T47D (cell line): ENCODE measurements at regions not wholly inside any gene's neighbourhood (a gene's known extent, or its start where the extent isn't known, plus 50 kb on each side); places are given as distances from the start of the nearest gene placed in this dataset.
"Not testable (repeated sequence)": the region's sequence is repeated elsewhere in the genome, so short reads cannot be mapped to it uniquely, and the experiment has no call there.

Experiments
- DNase-seq, 2 experiments: peaks; one replicate each; pipeline versions ENCODE4 v3.0.0 to v3.0.0-alpha.2; 2011 to 2012; ENCODE audit warnings: low read depth in 1 of 2, low spot score in 1 of 2
- JUND ChIP-seq: IDR thresholded peaks from 2 replicates; pipeline ENCODE4 v1.6.1; 2012; ENCODE audit warnings: low read depth
- in situ Hi-C: cut with HindIII; loops from 2 replicates; pipeline ENCODE4 v1.10.0; 2016; ENCODE audit warnings: low sequenced_read_pairs, low pct_unique_long_range_greater_than_20kb

DNA sequence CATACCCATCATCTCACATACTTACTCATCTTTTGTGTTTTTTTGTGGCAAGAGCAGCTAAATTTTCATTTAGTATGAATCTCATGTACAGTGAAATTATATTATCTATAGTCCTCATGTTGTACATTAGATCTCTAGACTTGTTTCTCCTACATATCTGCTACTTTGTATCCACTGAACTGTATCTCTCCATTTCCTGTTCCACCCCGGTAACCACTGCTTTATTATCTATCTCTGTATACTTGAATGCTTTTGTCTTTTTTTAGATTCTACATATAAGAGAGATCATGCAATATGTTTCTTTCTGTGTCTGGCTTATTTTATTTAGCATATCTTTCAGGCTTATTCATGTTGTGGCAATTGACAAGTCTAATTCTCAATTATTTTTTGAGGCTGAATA, 125.1 kb downstream of the ANKRD7 start:
- no peak for TF ChIP-seq JUND
- no peak for DNase-seq
- in situ Hi-C loops: no loop called here

DNA sequence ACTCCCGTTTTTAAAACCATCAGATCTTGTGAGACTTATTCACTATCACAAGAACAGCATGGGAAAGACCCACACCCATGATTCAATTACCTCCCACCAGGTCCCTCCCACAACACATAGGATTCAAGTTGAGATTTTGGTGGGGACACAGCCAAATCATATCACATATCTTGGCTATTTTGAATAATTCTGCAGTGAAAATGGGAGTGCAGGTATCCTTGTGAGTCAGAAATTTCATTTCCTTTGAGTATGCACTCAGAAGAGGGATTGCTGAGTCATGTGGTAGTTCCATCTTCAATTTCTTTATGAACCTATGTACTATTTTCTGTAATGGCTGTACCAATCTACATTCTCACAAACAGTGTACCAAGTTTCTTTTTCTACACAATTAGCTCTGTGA, 125.8 kb downstream of the ANKRD7 start:
- DNase-seq: no peak
- in situ Hi-C loops: no loop called here

GRCh38 chr7:118352867-118353453, 128.5 kb downstream of the ANKRD7 start:
- in situ Hi-C loops: no loop called here
- DNase-seq: peak; percentile 0 to 50
- no peak for TF ChIP-seq JUND

More for the DNA sequence above, 125.8 kb downstream of the ANKRD7 start:
- no peak for TF ChIP-seq JUND

DNA sequence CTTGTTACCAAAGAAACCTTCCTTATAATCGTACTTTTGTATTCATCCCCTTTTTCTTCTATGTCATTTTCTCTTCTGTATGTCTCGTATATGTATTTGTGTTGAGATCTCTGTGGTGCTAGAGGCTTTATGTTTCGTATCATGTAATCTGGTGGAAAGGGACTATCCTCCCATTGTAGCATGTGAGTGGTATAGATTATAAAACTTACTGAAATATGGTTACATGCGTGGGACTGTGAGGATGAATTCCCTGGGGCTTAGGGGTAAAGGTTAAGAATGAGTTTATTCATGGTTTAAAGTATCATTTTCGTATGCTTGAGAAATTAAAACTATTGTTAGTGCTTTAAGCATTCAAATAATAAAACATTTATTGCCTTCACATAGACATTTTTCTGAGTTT, 141.9 kb downstream of the ANKRD7 start:
- TF ChIP-seq JUND: no peak
- DNase-seq: no peak
- in situ Hi-C loops: no loop called here

DNA sequence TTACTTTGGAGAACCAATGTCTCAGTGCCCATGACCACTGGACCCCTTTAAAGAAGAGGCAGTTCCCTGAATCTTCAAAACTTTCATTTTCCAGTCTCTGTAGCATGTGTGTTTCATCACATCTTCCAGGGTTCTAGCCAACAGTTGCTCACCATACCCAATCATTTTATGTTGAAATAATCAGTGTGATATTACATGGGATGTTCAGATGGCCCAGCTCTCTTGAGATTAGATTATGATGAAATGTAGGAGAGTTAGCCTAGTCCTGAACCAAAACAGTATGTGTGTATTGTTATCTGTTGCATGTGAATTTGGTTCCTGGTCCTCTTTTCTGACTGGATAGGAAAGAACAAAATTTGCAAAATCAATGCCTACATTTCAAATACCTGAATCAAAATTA, 144.5 kb downstream of the ANKRD7 start:
- DNase-seq: no peak
- in situ Hi-C loops: no loop called here
- no peak for TF ChIP-seq JUND

DNA sequence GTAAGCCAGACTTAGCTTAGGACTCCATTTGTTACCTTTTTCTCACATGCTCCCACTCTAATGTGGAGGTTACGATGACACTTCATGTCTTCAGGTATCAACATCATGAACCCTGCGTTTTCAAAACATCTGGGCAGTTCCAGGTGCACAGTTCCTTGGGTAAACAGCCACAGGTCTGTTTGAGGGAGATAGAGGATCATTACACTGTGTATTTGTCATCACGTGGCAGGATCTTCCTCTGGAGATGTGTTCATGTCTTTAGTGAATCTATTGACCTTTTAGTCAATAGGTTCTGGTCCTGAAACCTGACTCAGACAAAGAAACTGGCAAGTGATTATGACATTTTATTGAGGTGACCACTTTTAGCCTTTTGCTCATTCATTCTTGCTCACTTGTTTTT, 145.5 kb downstream of the ANKRD7 start:
- no peak for DNase-seq
- no peak for TF ChIP-seq JUND
- in situ Hi-C loops: no loop called here

DNA sequence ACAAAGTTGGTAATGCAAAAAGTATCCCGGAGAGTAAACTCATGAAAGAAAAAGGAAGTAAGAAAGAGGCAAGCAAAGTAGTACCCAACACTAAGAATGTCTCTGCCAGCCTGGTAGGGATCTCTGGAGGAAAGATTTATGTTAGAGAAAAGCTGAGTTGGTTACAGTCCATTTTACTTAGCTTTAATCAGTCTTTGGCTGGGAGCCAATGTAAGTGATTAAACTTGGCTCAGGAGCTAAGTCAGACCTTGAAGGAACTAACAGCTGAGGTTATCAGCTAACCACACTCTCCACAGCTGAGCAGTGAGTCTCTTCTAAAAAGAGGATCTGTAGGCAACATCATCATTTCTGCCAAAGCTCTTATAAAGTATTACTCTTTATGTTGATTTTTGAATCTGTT, 148.0 kb downstream of the ANKRD7 start:
- TF ChIP-seq JUND: no peak
- no peak for DNase-seq
- in situ Hi-C loops: no loop called here

GRCh38 chr7:118389629-118390028, 165.1 kb downstream of the ANKRD7 start:
- no peak for TF ChIP-seq JUND
- DNase-seq: no peak
- in situ Hi-C loops: no loop called here

- in situ Hi-C loops: no loop called here
- no peak for TF ChIP-seq JUND
- no peak for DNase-seq
These were observed 179.7 kb downstream of the ANKRD7 start for GRCh38 chr7:118404211-118404610.

- in situ Hi-C loops: no loop called here
- DNase-seq: no peak
These were observed 193.9 kb downstream of the ANKRD7 start for GRCh38 chr7:118418433-118418832.

GRCh38 chr7:118420888-118421287, 196.4 kb downstream of the ANKRD7 start:
- in situ Hi-C loops: no loop called here
- no peak for DNase-seq
- no peak for TF ChIP-seq JUND

More at GRCh38 chr7:118418433-118418832, 193.9 kb downstream of the ANKRD7 start:
- no peak for TF ChIP-seq JUND

DNA sequence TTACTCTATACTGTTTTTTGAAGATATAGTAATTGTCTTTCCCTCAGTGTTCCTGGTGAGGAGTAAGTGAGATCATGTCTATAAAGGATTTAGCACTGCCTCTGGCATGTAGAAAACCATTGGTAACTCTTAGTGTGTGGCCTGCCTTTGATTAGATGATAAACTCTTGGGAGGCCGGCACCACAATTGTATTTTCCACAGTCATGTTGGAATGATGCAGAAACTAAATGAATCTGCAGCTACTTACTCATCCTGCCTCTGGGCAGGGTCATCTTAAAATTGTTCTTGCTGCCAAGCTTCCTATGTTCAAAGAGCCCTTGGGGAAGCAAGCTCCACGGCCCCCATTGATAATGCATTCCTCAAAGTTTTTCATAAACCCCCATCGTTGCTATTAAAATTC, 204.6 kb downstream of the ANKRD7 start:
- no peak for DNase-seq
- in situ Hi-C loops: no loop called here
- TF ChIP-seq JUND: no peak

DNA sequence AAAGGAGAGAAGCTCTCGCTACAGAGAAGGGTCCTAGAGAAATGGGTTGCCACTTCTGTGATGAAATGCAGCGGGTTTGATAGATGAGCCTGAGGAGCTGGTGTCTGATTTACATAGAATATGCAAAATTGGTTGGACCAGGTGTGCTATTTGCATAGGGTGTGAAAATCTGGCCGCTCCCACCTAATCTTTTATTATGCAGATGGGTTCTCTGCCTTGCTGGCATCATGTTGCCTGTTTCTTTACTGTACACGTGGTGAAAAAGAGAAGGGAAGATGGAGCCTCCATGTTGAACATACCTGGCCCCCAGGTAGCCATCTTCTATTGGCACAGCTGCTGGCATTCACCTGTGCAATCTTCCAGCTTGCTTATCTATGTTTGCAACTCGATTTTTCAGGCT, 212.2 kb downstream of the ANKRD7 start:
- no peak for DNase-seq
- in situ Hi-C loops: no loop called here
- TF ChIP-seq JUND: no peak

GRCh38 chr7:118449030-118449429, 224.5 kb downstream of the ANKRD7 start:
- DNase-seq, in situ Hi-C loops: not testable (repeated sequence)
